HEK293T (cell line): ENCODE measurements at regions not wholly inside any gene's neighbourhood (a gene's known extent, or its start where the extent isn't known, plus 50 kb on each side); places are given as distances from the start of the nearest gene placed in this dataset.

Experiments used
- ARNT ChIP-seq: fragments of 450-650 bp; IDR thresholded peaks from 2 replicates; pipeline ENCODE4 v1.6.1; 2017; ENCODE audit warnings: mild to moderate bottlenecking
- BHLHE40 ChIP-seq: fragments of 450-650 bp; IDR thresholded peaks from 2 replicates; pipeline ENCODE4 v1.6.1; 2016; ENCODE audit warnings: mild to moderate bottlenecking, moderate library complexity, borderline replicate concordance
- FOXA1 ChIP-seq: fragments of 450-650 bp; IDR thresholded peaks from 2 replicates; pipeline ENCODE4 v1.6.1; 2016; ENCODE audit warnings: mild to moderate bottlenecking
- FOXM1 ChIP-seq: fragments of 450-650 bp; IDR thresholded peaks from 2 replicates; pipeline ENCODE4 v1.6.1; 2017; ENCODE audit warnings: mild to moderate bottlenecking, borderline replicate concordance
- HDGF ChIP-seq: fragments of 450-650 bp; IDR thresholded peaks from 2 replicates; pipeline ENCODE4 v1.6.1; 2017; ENCODE audit warnings: antibody characterized with exemption, borderline replicate concordance
- LEF1 ChIP-seq: fragments of 450-650 bp; IDR thresholded peaks from 2 replicates; pipeline ENCODE4 v1.6.1; 2017; ENCODE audit warnings: mild to moderate bottlenecking, borderline replicate concordance
- SP1 ChIP-seq: fragments of 450-650 bp; IDR thresholded peaks from 2 replicates; pipeline ENCODE4 v1.6.1; 2017
- SUZ12 ChIP-seq: fragments of 450-650 bp; IDR thresholded peaks from 2 replicates; pipeline ENCODE4 v1.6.1; 2016; ENCODE audit warnings: mild to moderate bottlenecking
- TARDBP ChIP-seq: fragments of 450-650 bp; IDR thresholded peaks from 2 replicates; pipeline ENCODE4 v1.6.1; 2016
- TF ChIP-seq, protein P1 (sequence below): fragments of 450-650 bp; IDR thresholded peaks from 2 replicates; pipeline ENCODE4 v1.6.1; 2016

- TF ChIP-seq LEF1 (no peak), FOXA1 (no peak), SP1 (no peak), FOXM1 (no peak), SUZ12 (no peak), HDGF (no peak), BHLHE40 (no peak), ARNT (no peak), TARDBP (no peak)
- TF ChIP-seq, protein P1, sequence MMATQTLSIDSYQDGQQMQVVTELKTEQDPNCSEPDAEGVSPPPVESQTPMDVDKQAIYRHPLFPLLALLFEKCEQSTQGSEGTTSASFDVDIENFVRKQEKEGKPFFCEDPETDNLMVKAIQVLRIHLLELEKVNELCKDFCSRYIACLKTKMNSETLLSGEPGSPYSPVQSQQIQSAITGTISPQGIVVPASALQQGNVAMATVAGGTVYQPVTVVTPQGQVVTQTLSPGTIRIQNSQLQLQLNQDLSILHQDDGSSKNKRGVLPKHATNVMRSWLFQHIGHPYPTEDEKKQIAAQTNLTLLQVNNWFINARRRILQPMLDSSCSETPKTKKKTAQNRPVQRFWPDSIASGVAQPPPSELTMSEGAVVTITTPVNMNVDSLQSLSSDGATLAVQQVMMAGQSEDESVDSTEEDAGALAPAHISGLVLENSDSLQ = no peak
Observed at GRCh38 chr12:94771741-94772140, 121.4 kb upstream of the TMCC3 start.
